HFFc6 (cell line): ENCODE measurements at regions not wholly inside any gene's neighbourhood (a gene's known extent, or its start where the extent isn't known, plus 50 kb on each side); places are given as distances from the start of the nearest gene placed in this dataset.

Experiments
- DNase-seq: peaks from one replicate; pipeline ENCODE4 v3.0.0-alpha.2; 2018
- H3K27ac Mint-ChIP-seq: 2 replicates; pipeline ENCODE4 v1.8.0; 2020; ENCODE audit warnings: mild to moderate bottlenecking, mixed read lengths
- H3K27me3 Mint-ChIP-seq: 2 replicates; pipeline ENCODE4 v1.8.0; 2021; ENCODE audit warnings: mild to moderate bottlenecking, moderate library complexity, mixed read lengths; ENCODE audit not compliant: insufficient read depth
- H3K36me3 Mint-ChIP-seq: 2 replicates; pipeline ENCODE4 v1.8.0; 2021; ENCODE audit warnings: low read depth, mixed read lengths
- H3K4me1 Mint-ChIP-seq: 2 replicates; pipeline ENCODE4 v1.8.0; 2020; ENCODE audit warnings: low read depth, mixed read lengths
- H3K4me3 Mint-ChIP-seq: 2 replicates; pipeline ENCODE4 v1.8.0; 2020; ENCODE audit warnings: mild to moderate bottlenecking, moderate library complexity, mixed read lengths
- H3K9me3 Mint-ChIP-seq: 2 replicates; pipeline ENCODE4 v1.8.0; 2020; ENCODE audit warnings: mild to moderate bottlenecking, mixed read lengths
- TF ChIP-seq, protein P1 (sequence below): fragments of 200-600 bp; sonication (generic); IDR thresholded peaks from 2 replicates; pipeline ENCODE4 v1.5.0; 2021; ENCODE audit warnings: antibody characterized with exemption, mild to moderate bottlenecking

DNA sequence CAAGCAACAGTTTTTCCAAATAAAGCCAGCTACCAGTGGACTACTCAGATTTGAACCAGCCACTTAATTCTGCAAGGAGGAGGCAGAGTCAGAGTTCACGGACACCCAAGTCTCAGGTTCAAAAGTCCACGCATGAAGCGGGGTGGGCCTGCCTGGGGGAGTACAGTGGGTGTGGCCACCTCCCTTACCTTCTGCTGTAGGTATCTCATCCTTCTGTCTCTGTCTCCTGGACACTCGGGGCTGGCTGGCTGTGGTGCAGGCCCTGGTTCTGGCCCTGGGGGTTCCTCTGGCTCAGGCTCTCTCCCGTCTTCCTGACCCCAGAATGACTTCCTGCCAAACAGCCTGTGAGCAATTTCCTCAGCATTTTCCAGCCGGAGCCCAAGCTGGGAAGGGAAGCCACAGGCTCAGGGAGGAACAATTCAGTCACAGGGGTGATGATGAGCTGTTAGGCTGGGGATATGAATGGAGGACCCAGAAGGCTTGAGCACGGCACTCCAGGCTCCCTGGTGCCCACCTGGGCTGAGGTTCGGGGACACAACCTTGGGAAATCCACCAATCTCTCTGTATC lies 101.9 kb downstream of the LITAF start:
- H3K9me3 Mint-ChIP-seq, result peaks cover 2% of the 10 kb centered on the region; the same call in 1 of the 2 replicates
- H3K27ac Mint-ChIP-seq, result peak overlapping the region; percentile 72
- H3K27me3 Mint-ChIP-seq, result peaks cover 1% of the 10 kb centered on the region; the same call in 1 of the 2 replicates
- no peak overlapping the region for H3K4me3 Mint-ChIP-seq
- peaks cover 2% of the 10 kb centered on the region for H3K36me3 Mint-ChIP-seq
- TF ChIP-seq, protein P1, sequence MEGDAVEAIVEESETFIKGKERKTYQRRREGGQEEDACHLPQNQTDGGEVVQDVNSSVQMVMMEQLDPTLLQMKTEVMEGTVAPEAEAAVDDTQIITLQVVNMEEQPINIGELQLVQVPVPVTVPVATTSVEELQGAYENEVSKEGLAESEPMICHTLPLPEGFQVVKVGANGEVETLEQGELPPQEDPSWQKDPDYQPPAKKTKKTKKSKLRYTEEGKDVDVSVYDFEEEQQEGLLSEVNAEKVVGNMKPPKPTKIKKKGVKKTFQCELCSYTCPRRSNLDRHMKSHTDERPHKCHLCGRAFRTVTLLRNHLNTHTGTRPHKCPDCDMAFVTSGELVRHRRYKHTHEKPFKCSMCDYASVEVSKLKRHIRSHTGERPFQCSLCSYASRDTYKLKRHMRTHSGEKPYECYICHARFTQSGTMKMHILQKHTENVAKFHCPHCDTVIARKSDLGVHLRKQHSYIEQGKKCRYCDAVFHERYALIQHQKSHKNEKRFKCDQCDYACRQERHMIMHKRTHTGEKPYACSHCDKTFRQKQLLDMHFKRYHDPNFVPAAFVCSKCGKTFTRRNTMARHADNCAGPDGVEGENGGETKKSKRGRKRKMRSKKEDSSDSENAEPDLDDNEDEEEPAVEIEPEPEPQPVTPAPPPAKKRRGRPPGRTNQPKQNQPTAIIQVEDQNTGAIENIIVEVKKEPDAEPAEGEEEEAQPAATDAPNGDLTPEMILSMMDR, result no peak
- peaks cover 23% of the 10 kb centered on the region for H3K4me1 Mint-ChIP-seq
- peak; percentile 30 for DNase-seq

DNA sequence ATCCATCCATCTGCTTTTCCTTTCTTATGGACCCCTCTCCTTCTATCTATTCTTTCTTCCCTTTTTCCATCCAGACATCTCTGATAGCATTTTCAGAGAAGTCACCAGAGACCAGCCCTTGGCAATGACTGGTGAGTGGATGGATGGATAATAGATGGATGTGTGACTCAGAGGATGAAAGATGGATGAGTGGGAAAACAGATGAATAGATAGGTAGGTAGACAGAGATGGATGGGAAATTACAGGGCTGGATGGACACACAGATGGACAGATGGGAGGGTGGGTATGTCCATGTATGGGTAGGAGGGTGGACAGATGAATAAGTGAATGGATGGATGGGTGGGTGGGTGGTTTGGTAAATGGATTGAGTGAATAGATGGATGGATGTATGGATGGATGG lies 101.0 kb downstream of the LITAF start:
- H3K9me3 Mint-ChIP-seq, result peaks cover 9% of the 10 kb centered on the region
- no peaks in the 10 kb centered on the region; the same call in 1 of the 2 replicates for H3K27me3 Mint-ChIP-seq
- no peak overlapping the region for H3K27ac Mint-ChIP-seq
- H3K4me1 Mint-ChIP-seq, result peaks cover 23% of the 10 kb centered on the region
- H3K4me3 Mint-ChIP-seq, result no peak overlapping the region
- DNase-seq, result no peak
- TF ChIP-seq, protein P1, result no peak
- peaks cover 6% of the 10 kb centered on the region for H3K36me3 Mint-ChIP-seq

DNA sequence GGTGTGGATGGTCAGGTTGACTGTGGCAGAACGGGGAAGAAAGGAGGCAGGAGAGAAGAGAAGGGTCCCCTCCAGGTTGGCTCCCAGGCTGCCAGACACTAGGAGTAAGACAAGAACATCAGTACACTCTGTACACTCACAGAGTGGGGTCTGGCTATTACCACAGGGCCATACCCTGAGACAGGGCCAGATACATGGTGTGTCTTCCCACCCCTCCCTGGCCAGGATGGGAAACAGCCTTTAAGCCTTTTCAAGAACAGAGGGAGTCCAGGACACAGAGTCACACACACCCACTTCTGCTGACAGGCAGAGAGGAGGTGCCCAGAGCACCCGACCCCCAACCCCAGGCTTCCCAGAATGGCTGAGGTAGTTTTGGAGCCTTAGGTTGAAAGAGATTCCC lies 99.4 kb downstream of the LITAF start:
- H3K9me3 Mint-ChIP-seq, result peaks cover 14% of the 10 kb centered on the region
- peaks cover 17% of the 10 kb centered on the region for H3K4me1 Mint-ChIP-seq
- DNase-seq, result no peak
- H3K4me3 Mint-ChIP-seq, result no peak overlapping the region
- peaks cover 9% of the 10 kb centered on the region for H3K36me3 Mint-ChIP-seq
- no peak overlapping the region for H3K27ac Mint-ChIP-seq
- TF ChIP-seq, protein P1, result no peak
- no peaks in the 10 kb centered on the region; the same call in 1 of the 2 replicates for H3K27me3 Mint-ChIP-seq

GRCh38 chr16:11488304-11488703 lies 98.4 kb downstream of the LITAF start:
- peaks cover 18% of the 10 kb centered on the region for H3K9me3 Mint-ChIP-seq
- no peak overlapping the region for H3K4me3 Mint-ChIP-seq
- no peaks in the 10 kb centered on the region; the same call in 1 of the 2 replicates for H3K27me3 Mint-ChIP-seq
- H3K36me3 Mint-ChIP-seq, result peaks cover 9% of the 10 kb centered on the region; the same call in 1 of the 2 replicates
- no peak for DNase-seq
- TF ChIP-seq, protein P1, result no peak
- peaks cover 16% of the 10 kb centered on the region for H3K4me1 Mint-ChIP-seq
- H3K27ac Mint-ChIP-seq, result no peak overlapping the region

- no peak overlapping the region for H3K4me3 Mint-ChIP-seq
- H3K36me3 Mint-ChIP-seq, result peaks cover 9% of the 10 kb centered on the region; the same call in 1 of the 2 replicates
- H3K4me1 Mint-ChIP-seq, result peaks cover 15% of the 10 kb centered on the region
- no peak for DNase-seq
- TF ChIP-seq, protein P1, result no peak
- H3K27ac Mint-ChIP-seq, result no peak overlapping the region
- H3K27me3 Mint-ChIP-seq, result no peaks in the 10 kb centered on the region
- peaks cover 18% of the 10 kb centered on the region for H3K9me3 Mint-ChIP-seq
These were observed 95.2 kb downstream of the LITAF start for GRCh38 chr16:11491524-11491923.
